Thymus (tissue), 11 donors: ENCODE measurements at regions not wholly inside any gene's neighbourhood (a gene's known extent, or its start where the extent isn't known, plus 50 kb on each side); places are given as distances from the start of the nearest gene placed in this dataset.

ENCODE experiments used
- DNase-seq, 9 donors: peaks; one replicate each; pipeline ENCODE4 v3.0.0-alpha.2; 2013; ENCODE audit warnings: low spot score in 9 of 9, low read depth in 6 of 9, missing footprints in 1 of 9
- H3K27ac ChIP-seq, 2 donors: one replicate each; pipeline ENCODE4 v1.5.1; 2013; ENCODE audit warnings: control low read depth in 1 of 2, low read depth in 1 of 2, low read length in 1 of 2, mild to moderate bottlenecking in 1 of 2, moderate library complexity in 1 of 2
- H3K27me3 ChIP-seq, 2 donors: one replicate each; pipeline ENCODE4 v1.5.1; 2013; ENCODE audit warnings: low read length in 1 of 2; ENCODE audit not compliant: control insufficient read depth in 2 of 2, insufficient read depth in 1 of 2
- H3K36me3 ChIP-seq, 2 donors: one replicate each; pipeline ENCODE4 v1.5.1; 2013; ENCODE audit warnings: low read length in 1 of 2, mild to moderate bottlenecking in 1 of 2, moderate library complexity in 1 of 2; ENCODE audit not compliant: control insufficient read depth in 2 of 2, insufficient read depth in 2 of 2
- H3K4me1 ChIP-seq, 2 donors: one replicate each; pipeline ENCODE4 v1.5.1; 2013; ENCODE audit warnings: low read length in 2 of 2; ENCODE audit not compliant: control insufficient read depth in 2 of 2, insufficient read depth in 2 of 2
- H3K4me3 ChIP-seq, 2 donors: one replicate each; pipeline ENCODE4 v1.5.1; 2013; ENCODE audit warnings: low read length in 2 of 2, control low read depth in 1 of 2, mild to moderate bottlenecking in 1 of 2
- H3K9me3 ChIP-seq, 2 donors: one replicate each; pipeline ENCODE4 v1.5.1; 2013; ENCODE audit warnings: low read length in 1 of 2, mild to moderate bottlenecking in 1 of 2; ENCODE audit not compliant: control insufficient read depth in 2 of 2, insufficient read depth in 1 of 2
- WGBS: extraction: QIAGEN DNeasy Blood & Tissue Kit; methylation state at CpG from one replicate; pipeline ENCODE4 v1.1.7; 2013; 5-methylcytosine and 5-hydroxymethylcytosine counted together
- donor health status: healthy.

DNA sequence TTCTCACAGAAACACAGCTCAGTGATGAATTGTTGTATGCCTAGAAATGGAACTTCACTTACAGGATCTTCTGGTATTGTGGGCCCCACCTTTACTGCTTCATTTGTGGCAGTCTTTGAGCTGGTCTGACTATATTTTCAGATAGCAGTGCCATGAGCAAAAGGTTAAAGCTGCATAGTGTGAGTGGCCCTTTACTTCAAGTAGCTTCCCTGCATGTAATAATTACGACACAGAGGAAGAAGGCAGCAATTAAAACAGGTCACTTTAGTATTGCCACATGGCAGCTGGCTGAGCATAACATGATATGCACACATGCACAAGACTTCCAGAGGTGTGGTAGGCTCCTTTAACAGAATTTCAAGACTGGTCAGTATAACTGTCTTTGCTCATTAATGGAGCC, 426.3 kb upstream of the ZEB2 start:
- H3K4me3 ChIP-seq: no peak overlapping the region
- H3K36me3 ChIP-seq: no peaks in the 10 kb centered on the region
- WGBS: 91% methylated on average over 1 of the region's 1 CpG
- no peak for DNase-seq
- H3K27me3 ChIP-seq: no peaks in the 10 kb centered on the region
- no peak overlapping the region for H3K27ac ChIP-seq
- no peaks in the 10 kb centered on the region for H3K9me3 ChIP-seq
- H3K4me1 ChIP-seq: no peaks in the 10 kb centered on the region

DNA sequence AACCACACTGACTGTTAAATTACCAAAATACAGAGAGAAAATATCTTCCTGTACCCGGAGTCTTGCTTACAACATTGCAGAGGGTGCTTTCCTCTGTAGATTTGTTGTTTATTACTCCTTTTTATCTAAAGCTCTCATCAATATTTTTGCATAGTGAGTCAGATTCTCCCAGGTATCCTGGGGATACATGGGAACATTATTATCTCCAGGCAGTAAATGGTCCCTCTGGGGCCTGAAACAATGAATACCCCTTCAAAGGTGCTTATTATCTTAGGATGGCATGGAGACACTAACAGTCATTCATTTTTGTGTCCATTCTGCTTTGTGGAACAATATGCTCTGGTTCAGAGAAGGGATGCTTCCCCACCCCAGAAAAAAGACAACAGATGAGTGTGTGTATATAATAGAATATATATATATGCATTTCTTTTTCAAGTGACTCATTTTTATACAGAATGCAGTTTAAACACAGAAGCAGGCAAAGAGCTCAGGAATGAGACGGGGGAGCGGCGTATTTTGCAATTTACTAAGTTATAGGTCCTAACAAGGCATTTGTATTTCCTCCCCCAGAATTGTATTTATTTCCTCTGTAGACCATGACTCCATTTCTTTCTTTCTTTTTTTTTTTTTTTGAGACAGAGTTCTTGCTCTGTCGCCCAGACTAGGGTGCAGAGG, 424.8 kb upstream of the ZEB2 start:
- Histone ChIP-seq H3K4me1 (no peaks in the 10 kb centered on the region), H3K27me3 (no peaks in the 10 kb centered on the region), H3K36me3 (no peaks in the 10 kb centered on the region), H3K9me3 (no peaks in the 10 kb centered on the region), H3K4me3 (no peak overlapping the region), H3K27ac (no peak overlapping the region)
- DNase-seq: no peak
- WGBS: 100% methylated on average over 5 of the region's 5 CpGs

- Histone ChIP-seq H3K27me3 (no peaks in the 10 kb centered on the region), H3K9me3 (no peaks in the 10 kb centered on the region), H3K4me3 (no peak overlapping the region), H3K36me3 (no peaks in the 10 kb centered on the region), H3K4me1 (no peaks in the 10 kb centered on the region), H3K27ac (no peak overlapping the region)
- no peak for DNase-seq
- WGBS: 95% methylated on average over 2 of the region's 2 CpGs
Observed at GRCh38 chr2:144943986-144944385, 424.1 kb upstream of the ZEB2 start.

DNA sequence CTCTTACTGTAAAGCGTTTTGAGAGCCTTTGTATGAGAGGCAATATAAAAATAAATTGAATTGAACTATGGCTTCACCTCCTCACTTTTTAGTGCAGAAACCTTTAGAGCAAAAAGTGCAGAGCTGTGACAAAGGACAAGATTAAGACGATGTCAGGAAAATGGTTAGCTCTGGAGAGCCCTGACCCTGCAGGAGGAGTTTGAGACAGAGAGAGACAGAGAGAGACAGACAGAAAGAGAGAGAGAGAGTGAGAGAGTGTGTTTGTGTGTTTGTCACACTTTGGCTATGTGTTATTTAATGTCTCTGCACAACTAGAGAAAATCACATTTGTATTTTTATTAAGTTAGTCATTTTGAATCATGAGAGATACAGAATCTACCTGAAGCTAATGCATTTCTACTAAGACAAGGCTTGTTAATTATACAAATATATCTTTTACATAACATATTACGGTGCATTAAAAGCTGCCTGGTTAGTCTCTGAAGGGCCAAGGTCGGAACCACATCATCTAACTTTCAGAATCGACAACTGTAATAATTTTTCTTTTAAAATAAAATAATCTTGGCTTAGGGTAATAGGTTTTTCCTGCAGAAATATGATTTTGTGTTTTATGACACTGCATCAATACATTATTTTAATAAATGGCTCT, 423.5 kb upstream of the ZEB2 start:
- WGBS: 95% methylated on average over 5 of the region's 5 CpGs
- DNase-seq: no peak
- no peaks in the 10 kb centered on the region for H3K4me1 ChIP-seq
- no peak overlapping the region for H3K4me3 ChIP-seq
- H3K36me3 ChIP-seq: no peaks in the 10 kb centered on the region
- no peaks in the 10 kb centered on the region for H3K9me3 ChIP-seq
- no peaks in the 10 kb centered on the region for H3K27me3 ChIP-seq
- H3K27ac ChIP-seq: no peak overlapping the region

GRCh38 chr2:144942516-144943256, 422.8 kb upstream of the ZEB2 start:
- H3K27ac ChIP-seq: no peak overlapping the region
- WGBS: 90% methylated on average over 8 of the region's 8 CpGs
- no peaks in the 10 kb centered on the region for H3K4me1 ChIP-seq
- no peak overlapping the region for H3K4me3 ChIP-seq
- no peaks in the 10 kb centered on the region for H3K9me3 ChIP-seq
- H3K27me3 ChIP-seq: no peaks in the 10 kb centered on the region
- no peaks in the 10 kb centered on the region for H3K36me3 ChIP-seq
- DNase-seq: no peak

DNA sequence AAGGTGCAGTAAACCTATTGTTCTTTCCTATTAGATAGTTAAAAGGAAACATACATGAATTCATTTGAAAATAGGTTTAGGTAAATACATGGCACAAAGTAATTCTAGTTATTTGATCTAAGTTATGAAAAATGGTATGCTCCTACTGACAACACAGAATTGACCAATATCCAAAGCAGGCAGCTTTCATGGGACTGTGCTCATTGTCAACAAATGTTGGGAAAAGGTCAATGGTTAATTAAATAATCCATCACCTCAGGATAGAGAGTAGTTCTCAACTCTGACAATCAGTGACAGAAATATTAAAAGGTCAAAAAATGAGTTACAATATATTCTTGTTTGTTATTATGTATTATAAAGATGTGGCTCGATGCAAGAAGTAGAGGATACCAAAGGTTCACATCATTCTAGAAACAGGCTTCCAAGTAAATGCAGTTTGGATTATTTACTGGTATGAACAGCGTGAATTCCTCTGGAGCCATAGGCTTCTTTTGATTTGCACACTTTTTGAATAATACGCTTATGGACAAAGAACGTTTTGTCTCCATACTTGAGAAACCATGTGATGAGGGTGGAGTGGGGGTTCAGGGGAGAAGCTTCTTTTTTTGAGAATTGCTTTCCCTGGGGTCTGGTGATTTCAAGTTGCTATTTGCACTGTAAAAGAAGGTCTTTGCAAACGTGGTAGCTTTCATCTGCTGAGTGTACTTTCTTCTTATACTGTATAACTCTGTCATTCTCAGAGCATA, 422.0 kb upstream of the ZEB2 start:
- no peaks in the 10 kb centered on the region for H3K27me3 ChIP-seq
- WGBS: 96% methylated on average over 5 of the region's 5 CpGs
- H3K4me1 ChIP-seq: no peaks in the 10 kb centered on the region
- no peak for DNase-seq
- no peak overlapping the region for H3K27ac ChIP-seq
- no peaks in the 10 kb centered on the region for H3K9me3 ChIP-seq
- no peaks in the 10 kb centered on the region for H3K36me3 ChIP-seq
- no peak overlapping the region for H3K4me3 ChIP-seq

DNA sequence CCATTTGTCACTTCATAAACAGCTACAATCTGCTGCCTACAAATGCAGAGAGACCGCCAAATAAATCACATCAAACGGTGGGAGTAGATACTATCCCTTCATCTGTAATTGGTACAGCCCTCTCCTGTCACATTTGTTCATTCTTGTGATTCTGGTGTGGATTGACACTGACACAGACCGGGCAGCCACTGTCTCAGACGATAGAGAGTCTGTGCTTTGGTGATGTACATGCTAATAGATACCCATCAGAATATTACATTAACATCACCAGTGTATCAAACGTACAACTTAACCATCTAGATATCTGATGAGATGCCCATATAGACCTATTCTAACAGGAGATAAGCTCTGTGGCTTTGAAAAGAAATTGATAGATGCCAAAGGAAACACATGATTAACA, 419.7 kb upstream of the ZEB2 start:
- WGBS: 94% methylated on average over 5 of the region's 5 CpGs
- no peaks in the 10 kb centered on the region for H3K4me1 ChIP-seq
- no peak for DNase-seq

GRCh38 chr2:144937910-144938709, 418.2 kb upstream of the ZEB2 start:
- Histone ChIP-seq H3K4me3 (no peak overlapping the region), H3K27me3 (no peaks in the 10 kb centered on the region), H3K36me3 (no peaks in the 10 kb centered on the region), H3K4me1 (no peaks in the 10 kb centered on the region), H3K27ac (no peak overlapping the region), H3K9me3 (no peaks in the 10 kb centered on the region)
- DNase-seq: peak in 1 of 9 donors; percentile 10
- WGBS: 89% methylated on average over 7 of the region's 7 CpGs

More for the DNA sequence above, 419.7 kb upstream of the ZEB2 start:
- H3K27me3 ChIP-seq: no peaks in the 10 kb centered on the region
- no peaks in the 10 kb centered on the region for H3K36me3 ChIP-seq
- H3K27ac ChIP-seq: no peak overlapping the region
- no peak overlapping the region for H3K4me3 ChIP-seq
- H3K9me3 ChIP-seq: no peaks in the 10 kb centered on the region
